Activated CD4-positive, CD25-positive, alpha-beta regulatory T cell treated with anti-CD3 and anti-CD28 coated beads, Interleukin-2, amount 50 U/mL, for 72 hours (primary cell): ENCODE measurements at regions not wholly inside any gene's neighbourhood (a gene's known extent, or its start where the extent isn't known, plus 50 kb on each side); places are given as distances from the start of the nearest gene placed in this dataset.

Experiments used
- DNase-seq: peaks from one replicate; pipeline ENCODE4 v3.0.0; 2021

DNA sequence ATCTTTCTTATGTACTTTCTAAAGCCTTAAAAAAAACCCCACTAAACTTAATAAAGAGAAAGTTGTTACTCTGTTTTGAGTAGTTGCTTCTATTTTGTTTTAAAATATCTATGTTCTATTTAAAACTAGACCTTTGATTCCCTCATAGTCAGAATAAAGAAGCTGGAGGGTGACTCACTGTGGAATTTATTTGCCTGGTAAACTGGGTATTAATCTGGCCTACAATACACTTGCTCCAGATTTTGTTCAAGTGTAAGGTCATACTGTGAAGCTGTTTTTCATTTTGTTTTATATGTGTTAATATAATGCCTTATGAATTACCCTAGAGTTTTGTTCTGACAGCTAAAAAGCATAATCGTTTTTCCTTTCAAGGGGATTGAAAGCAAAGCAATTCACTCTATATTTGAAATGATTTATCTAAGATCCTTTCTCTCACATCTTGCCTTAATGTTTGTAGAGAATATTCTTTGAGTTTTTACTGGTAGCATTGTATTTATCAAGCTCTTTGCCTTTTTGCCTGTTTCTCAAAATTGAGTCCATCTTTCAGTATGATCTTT, 277.4 kb upstream of the PITX2 start:
- no peak for DNase-seq

DNA sequence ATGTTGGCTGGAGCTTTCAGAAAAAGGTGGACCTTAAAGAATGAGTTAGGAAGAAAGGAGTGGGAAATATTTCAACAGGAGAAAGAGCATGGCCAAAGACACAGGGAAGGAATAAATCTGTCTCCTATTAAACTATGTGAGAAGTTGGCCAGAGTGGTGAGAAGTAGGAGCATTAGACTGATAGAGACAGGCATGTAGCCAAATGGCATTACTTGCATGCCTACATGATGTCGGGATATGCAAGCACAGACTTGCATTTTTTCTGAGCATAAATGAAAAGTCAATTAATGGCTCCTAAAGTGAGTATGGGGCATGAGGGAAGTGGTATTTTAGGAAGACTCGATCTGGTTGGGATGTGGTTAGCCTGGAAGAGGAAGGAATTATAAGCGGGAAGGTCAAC, 279.6 kb upstream of the PITX2 start:
- DNase-seq = no peak

GRCh38 chr4:110904435-110905065, 281.7 kb upstream of the PITX2 start:
- no peak for DNase-seq

DNA sequence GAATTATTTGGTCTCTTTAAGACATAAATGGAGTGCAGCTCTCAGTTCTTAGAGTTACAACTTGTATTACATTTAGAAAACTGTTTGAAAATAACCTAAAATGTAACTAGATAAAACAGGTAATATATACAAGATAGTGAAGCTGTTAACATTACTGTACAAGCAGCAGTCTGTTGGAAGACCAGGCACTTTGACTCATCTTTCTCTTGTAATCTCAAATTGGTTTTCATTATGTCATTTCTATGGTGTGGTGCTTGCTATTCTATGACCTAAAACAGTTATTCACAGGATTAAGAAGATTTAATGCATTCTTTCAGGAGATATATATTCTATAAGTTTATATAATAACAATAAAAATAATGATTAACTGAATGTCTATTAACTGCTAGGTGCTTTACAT, 282.5 kb upstream of the PITX2 start:
- DNase-seq = no peak

- no peak for DNase-seq
Measured at GRCh38 chr4:110907801-110908313, 285.0 kb upstream of the PITX2 start.

GRCh38 chr4:110914791-110915190, 291.9 kb upstream of the PITX2 start:
- no peak for DNase-seq

- DNase-seq = no peak
Measured at GRCh38 chr4:110915301-110915700, 292.4 kb upstream of the PITX2 start.

- DNase-seq = no peak
Measured at GRCh38 chr4:110916505-110916904, 293.6 kb upstream of the PITX2 start.

DNA sequence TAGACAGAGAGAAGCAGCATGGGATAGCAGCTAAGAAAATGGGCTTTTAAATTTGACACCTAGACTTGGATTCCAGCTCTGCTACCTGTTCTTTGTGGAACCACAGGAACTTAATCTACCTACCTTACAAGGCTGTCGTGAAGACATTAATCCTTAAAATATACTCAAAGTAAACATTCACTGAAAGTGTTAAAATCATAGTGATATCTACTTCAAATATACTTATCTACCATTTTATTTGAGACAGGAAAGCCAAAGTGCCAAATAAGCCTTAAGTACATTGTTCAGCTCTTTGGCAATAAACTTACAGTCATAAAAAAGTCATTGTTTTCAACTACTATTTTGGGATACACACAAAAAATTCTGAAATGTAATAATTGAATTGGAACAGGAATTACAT, 295.0 kb upstream of the PITX2 start:
- no peak for DNase-seq

DNA sequence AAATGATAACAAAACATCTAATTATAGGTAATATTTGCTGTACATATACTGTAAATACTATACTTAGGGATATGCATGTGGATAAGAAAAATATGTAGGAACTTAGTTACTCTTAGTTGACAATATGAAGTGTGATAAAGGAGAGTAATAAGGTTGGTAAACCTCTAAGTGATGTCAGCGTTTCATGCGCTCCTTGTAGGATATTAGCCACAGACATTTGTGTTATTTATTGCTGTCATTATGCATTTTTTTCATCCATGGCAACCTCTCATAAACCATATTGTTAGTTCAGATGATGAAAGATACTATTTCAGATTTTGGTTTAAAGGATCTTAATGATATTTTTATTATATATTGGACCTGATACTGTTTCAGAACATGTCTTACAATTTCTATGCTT, 298.1 kb upstream of the PITX2 start:
- DNase-seq = no peak

DNA sequence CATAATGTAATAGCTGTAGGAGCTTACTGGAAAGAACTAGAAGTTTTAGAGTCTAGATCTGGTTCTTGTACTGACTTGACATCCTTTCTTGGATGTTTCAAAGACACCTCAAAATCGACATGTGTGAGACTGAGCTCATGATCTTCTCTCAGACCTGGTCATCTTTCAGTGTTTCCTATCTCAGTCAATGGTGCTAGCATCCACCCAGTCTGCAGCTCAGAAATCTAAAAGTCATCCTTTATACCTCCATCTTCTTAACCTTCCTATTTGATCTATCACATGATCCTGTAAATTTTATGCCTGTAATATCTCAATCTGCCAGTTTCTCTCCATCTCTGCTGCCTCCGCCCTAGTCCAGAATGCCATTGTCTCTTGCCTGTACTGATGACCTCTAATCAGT, 301.9 kb upstream of the PITX2 start:
- DNase-seq = no peak

GRCh38 chr4:110926841-110927400, 304.0 kb upstream of the PITX2 start:
- no peak for DNase-seq

DNA sequence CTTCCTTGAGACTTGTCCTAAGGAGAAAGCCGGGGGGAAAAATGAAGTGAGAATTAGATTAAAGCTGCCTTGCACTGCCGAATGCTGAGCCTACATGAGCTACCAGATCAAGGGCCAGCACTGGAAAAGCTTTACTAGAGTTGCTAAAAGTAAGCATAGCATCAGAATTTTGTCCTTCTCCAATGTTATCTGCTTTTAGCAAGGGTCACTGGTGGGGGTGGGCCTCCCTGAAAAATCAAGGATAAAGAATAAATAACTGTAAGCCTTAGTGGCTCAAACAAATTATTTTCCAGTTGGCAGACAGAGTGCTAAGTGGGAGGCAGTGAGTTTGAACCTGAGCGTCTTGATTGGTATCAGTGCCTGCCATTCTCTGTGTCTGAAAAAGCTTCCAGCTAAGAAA, 310.5 kb upstream of the PITX2 start:
- DNase-seq = no peak

DNA sequence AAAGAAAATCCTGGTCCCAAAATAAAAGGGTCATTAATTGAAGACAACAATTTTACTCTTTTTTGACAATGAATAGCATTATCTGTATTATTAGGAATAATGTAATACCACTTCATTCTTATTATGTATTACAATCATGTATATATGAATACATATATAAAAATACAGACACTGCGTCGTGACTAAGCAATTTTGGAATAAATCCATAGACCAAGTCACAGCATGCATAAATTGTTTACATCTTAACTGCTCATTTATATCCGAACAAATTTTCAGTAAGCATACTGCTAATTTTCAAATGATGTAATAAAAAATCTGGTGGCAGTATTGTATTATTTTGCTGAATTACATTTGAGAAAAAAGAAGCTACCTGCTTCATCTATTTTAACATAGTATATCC, 321.6 kb upstream of the PITX2 start:
- DNase-seq = no peak

DNA sequence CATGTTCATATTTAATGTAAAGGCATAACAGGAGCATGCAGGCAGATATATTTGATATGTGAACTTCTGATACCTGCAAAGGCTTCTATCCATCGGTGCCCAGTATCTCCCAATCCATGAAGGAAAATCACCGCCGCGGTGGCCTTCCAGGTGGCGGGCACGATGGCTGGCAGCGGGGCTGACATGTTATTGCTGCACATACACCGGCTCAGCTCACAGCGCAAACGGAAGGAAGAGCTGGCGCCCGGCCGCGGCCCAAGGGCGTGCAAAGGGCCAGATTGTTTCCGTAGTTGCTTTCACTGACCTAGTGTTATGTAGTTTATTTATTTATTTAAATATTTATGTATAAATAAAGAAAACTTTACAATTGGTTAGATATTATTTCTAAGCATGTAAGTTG, 322.7 kb upstream of the PITX2 start:
- DNase-seq = no peak

DNA sequence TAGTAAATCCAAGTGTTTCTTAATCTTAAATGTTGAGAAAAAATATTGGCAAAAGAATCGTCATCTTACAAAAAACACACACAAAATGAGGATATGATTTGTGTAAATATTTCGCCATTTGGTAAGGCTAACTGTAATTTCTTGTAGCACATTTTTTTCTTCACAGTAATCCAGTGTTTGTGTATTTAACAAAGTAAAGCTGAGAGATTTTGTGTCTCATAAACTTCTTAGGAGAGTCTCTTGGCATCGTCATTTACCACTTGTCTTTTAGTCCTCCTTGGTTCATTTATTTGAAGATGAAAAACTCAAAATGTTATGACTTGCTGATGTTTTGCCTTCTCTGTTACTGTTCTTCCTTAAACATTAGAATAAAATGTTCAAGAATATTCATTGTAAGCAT, 326.7 kb upstream of the PITX2 start:
- DNase-seq = no peak

- DNase-seq = no peak
Measured at GRCh38 chr4:110950731-110951130, 327.9 kb upstream of the PITX2 start.

DNA sequence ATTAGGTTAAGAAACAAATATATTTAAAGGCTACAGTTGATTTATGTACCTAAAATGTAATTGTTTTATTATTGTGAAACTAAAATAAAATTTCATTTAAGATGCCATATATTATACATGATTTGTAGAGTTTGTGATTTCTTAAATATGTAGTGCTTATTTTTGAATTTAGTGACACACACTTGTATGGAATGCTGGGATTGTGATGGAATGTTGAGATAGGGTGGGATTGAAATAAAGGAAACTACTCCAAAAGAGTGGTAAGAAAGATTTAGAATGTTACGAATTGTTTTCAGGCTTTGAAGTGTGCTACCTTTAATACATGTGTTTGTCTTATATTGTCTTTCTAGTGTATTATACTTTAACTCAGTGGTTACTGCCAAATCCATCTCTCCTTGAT, 330.3 kb upstream of the PITX2 start:
- DNase-seq = no peak

GRCh38 chr4:110953898-110954297, 331.0 kb upstream of the PITX2 start:
- no peak for DNase-seq

- DNase-seq = no peak
Measured at GRCh38 chr4:110955748-110956147, 332.9 kb upstream of the PITX2 start.

- DNase-seq = no peak
Measured at GRCh38 chr4:110959041-110959643, 336.3 kb upstream of the PITX2 start.

- no peak for DNase-seq
Measured at GRCh38 chr4:110961066-110961465, 338.2 kb upstream of the PITX2 start.

- DNase-seq = no peak
Measured at GRCh38 chr4:110962616-110963015, 339.7 kb upstream of the PITX2 start.

DNA sequence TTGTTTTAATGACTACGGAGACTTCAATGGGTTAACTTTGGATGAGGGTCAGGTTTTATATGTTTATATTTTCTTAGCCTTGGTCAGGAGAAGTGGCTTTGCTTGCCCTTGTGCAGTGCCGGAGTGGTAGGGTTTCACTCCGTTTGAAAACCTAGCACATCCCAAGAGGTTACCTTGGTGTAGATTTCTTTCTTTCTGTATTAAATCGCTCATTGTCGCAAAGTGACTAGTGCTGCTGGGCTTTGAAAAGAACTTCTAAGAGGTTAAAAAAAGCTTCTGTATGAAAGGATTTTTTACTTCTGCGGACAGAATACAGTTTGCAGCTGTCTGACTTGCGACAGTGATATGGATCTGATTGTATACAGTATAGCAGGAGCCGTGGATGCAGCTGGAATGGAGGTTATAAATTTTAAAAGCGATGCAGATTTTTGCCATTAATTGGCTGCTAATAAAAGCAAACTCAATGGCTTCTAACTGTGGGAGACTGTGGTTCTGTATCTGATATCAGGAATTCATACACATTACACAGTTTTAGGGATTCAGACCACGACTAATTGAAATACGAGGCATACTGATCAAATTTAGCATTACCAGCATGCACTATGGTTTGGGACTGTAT, 340.9 kb upstream of the PITX2 start:
- no peak for DNase-seq
